ENCODE measurements at regions not wholly inside any gene's neighbourhood (a gene's known extent, or its start where the extent isn't known, plus 50 kb on each side); places are given as distances from the start of the nearest gene placed in this dataset.

DNA sequence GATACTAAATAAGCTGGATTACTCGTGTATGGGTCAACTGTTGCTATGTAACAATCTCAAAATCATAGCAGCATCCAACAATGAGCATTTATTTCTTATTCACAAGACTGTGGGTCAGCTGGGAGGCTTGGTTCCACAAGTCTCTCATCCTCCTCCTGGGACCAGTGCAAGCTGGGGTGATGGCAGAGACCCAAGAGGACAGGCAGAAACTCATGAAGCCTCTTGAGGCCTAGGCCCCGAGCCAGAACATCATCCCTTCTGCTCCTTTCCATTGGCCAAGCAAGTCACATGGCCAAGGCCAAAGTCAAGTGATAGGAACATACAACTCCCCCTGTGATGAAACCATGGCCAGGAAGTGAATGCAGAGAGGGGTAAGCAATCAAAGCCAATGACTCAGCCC, 422.1 kb downstream of the BCOR start:
- TF ChIP-seq, protein P1, sequence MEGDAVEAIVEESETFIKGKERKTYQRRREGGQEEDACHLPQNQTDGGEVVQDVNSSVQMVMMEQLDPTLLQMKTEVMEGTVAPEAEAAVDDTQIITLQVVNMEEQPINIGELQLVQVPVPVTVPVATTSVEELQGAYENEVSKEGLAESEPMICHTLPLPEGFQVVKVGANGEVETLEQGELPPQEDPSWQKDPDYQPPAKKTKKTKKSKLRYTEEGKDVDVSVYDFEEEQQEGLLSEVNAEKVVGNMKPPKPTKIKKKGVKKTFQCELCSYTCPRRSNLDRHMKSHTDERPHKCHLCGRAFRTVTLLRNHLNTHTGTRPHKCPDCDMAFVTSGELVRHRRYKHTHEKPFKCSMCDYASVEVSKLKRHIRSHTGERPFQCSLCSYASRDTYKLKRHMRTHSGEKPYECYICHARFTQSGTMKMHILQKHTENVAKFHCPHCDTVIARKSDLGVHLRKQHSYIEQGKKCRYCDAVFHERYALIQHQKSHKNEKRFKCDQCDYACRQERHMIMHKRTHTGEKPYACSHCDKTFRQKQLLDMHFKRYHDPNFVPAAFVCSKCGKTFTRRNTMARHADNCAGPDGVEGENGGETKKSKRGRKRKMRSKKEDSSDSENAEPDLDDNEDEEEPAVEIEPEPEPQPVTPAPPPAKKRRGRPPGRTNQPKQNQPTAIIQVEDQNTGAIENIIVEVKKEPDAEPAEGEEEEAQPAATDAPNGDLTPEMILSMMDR (IDR thresholded peaks at IDR 0.05) = no peak
- no peak for TF ChIP-seq POLR2A (IDR thresholded peaks at IDR 0.05)

Measured in body of pancreas (tissue), 4 donors.